HG02943 (cell line): ENCODE measurements at regions not wholly inside any gene's neighbourhood (a gene's known extent, or its start where the extent isn't known, plus 50 kb on each side); places are given as distances from the start of the nearest gene placed in this dataset.

Experiments
- ATAC-seq: cut with Tn5 transposase; IDR thresholded peaks from one replicate; pipeline ENCODE4 v1.9.1; 2021; ENCODE audit warnings: mild to moderate bottlenecking, low read depth, moderate library complexity; ENCODE audit not compliant: unreplicated experiment

DNA sequence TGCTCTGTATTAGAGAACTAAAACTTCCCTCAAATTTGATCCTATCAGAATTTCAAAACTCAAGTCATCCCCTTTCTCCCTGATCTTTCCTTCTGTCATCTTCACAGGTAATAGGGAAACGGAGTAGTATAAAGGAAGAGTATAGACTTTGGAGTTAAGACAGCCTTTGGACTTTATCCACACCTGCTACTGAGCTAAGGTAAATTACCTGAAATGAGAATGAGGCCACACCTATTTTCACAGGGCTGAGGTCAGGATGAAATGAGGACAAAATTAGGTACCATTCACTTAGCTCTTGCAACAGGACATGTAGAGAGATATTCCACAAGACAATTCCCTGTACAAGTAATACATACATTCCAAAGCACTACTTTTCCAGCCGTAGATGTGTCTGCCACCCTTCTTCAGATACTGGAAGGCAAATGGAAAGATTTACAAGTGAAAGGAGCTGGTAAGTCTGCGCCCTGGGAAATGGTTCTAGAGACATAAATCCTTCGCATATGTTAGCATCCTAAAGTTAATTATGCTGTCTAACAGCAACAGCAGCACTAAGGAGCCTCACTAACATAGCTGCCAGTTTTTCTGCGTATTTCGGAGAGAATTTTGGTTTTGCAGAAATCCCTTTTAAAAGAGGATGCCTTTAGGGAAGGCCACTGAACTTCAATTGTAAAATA, 461.8 kb downstream of the SHQ1 start:
- ATAC-seq: no peak

DNA sequence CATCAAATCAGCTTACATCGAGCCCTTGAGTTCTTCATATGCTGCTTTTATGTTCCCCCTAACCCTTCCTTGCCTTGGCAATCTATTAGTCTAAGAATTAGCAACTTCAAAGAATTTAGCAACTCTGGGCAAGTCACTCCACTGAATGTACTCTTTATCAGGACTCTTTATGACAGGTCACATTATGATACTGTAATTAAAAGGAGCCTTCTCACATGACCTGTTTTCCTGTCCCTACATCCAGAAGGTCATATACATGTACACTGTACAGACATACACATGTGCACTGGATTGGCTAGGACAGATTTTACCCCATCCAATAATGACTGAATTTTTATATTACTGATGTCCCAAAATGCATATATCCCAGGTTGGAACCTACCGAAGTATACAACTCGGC, 463.1 kb downstream of the SHQ1 start:
- ATAC-seq: no peak

DNA sequence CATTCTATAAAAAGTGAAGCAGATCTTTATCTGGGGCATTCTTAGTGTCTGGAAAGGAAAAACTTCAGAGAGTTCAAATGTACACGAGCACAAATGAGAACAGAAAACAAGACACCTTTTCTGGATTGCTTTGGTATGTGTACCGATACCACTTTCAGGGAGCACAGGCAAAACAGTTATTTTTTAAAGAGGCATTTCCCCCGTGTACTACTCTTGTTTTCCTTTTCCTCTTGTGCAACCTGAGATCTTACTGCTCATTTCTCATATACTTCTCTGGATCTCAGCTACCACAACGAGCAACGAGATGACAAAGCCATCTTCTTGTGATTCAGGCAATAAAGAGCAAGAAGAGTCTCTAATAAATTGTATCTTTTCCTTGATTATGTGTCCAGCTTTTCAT, 463.6 kb downstream of the SHQ1 start:
- no peak for ATAC-seq

DNA sequence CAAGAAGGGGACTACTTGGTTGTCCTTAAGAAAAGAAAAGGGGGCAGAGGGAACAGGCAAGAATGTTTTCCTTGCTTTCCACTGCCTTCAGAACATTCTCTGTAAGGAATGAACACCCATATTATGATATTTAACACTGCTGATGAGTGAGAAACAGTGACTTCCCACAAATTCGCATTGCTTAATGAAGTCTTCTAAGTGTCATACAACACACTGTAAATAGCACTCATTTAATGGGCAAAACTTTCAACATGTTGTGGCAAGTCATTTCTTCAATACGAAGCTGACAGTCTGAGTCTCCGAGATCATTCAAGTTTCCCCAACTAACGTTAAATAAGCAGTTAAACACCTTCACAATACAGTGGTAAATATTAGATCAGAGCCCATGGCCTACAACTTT, 464.4 kb downstream of the SHQ1 start:
- no peak for ATAC-seq

DNA sequence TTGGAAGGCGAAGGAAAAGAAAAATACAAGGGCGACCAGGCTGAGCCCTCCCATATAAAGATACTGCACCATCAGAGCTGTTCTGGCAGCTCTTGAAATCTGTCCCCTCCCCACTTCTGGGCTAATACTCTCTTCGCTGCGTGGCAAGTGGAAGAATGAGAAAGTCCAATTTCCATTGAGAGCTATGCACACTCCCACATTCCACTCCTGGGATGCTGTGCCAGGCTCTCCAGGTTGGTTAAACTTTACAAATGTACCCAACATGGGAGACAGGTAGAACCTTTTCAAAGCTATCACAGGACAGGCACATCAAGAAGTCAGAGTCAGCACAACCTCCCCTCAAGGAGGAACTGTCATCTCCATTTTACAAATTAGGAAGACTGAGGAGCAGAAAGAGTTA, 465.0 kb downstream of the SHQ1 start:
- no peak for ATAC-seq

DNA sequence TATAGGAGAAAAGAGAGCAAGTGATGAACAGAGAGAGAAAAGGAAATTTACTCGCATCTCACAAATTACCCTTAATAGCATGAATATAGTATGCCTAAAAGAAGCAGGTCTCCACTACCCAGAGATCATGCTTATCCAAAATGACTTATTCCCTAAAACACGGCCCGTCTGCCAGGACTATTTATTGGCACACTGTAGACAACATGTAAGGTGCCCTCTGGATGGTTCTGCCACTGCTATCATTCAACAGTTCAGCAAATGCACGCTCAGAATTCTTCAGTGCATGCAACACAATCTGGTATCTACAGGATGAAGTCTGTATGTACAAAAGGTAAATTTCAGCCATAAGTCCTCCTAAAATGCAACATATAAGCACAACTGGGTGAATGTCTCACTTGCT, 465.8 kb downstream of the SHQ1 start:
- ATAC-seq: no peak

DNA sequence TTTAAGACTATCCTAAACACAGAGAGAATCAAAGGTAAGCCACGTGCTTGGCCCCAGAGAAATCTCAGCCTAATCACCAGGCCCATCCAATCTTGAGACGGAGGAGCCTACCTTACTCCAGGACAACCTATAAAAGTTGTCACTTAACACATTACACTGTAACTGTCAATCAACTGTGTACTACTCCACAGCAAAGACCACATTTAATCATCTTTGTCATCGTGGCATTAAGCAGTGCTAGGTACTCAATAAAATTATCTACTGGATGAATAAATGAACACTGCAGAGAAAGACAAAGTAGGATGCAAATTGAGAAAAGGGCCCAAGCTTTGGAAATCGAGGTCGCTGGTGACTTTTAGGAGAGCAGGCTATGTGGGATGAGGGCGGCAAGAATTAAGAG, 466.7 kb downstream of the SHQ1 start:
- ATAC-seq: no peak

DNA sequence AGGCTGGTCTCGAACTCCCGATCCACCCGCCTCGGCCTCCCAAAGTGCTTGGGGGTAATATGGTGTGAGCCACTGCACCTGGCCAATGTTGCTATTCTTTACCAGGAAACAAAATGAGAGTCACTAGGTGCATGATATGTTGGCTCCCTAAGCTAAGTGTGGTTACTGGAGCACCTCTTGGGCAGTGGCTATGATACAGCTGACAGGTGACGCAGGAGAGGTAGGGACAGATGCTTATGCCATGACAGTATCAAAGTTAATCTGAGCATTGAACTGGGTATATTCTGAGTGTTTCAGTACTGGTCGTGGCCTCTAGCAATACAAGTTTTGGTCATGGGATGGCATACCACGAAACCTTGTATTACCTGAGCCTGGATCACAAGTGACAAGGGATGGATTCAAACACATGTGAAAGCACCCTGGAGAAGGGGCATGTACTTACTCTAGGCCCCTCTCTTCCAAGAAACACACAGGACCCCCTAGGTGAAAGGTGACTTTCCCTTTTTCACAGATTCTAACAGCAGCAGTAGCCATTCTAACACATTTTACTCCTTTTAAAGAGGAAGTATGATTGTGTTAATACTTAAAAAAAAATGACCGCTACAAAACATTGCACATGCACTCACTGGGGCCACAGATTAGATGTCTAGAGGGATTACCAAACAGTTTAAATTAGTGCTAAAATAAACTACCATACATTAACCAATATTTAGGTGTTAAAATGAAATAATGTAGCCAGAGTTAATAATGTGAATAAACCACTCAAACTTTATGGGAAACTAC, 467.3 kb downstream of the SHQ1 start:
- no peak for ATAC-seq

DNA sequence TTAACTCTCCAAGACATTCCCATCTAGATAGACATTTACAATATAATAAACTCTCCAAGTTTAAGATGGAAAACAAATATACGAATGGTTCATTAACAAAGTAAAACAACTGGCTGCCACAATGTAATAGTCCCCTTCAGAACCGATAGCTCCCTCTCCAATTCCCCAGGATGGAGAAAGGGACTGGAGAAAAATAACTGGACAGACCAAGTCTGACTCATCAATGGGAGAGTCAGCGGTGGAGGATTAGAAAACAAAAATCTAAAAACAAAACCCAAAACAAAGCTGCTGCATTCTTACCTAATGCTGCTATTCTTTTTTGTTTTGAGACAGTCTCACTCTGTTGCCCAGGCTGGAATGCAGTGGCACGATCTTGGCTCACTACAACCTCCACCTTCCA, 468.1 kb downstream of the SHQ1 start:
- ATAC-seq: no peak

DNA sequence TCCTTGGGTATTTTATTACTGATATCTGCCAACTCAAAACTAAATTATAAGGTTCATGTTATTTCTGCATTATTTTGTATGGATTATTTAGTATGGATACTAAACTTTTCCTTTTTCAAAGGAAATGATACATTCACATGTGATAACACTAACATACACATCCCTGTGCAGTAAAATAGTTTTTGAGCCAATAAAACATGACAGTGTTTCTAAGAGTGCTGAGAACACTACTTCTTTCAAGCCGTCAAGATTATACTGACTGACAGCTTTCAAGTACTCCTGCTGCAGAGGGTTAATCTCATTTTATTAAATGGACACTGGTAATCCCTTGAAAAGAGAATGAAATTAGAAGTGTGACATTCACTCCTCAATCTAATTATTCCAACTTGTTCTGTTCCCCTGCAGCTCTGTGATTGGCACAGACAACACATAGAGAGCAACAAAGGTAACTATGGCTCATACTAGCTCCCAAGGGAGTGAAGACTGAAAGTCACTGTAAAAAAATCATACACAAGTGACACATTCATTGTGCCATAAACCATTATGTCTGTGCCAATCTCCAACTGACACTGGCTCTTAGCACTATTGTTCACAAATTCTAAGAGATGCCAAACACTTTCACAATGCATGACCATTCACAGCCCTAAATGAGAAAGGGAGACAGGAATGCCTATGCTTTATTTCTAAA, 468.6 kb downstream of the SHQ1 start:
- ATAC-seq: no peak

DNA sequence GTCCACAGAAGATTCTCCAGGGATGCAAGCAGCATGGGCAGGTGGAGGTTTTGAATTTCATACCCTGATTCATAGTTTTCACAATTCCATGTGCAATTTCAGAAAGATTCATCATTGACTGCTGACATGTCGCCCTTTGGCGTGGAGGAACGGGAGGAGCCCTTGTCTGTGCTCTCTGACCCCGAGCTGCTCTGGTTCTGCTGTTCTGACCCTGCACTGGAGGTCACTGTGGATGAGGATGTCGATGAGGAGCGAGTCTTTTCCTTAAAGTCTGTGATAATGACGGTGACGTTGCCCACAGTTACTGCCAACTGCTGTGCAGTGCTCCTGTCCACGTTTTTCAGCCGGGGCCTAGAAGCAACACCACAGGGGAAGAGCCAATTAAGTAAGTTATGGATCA, 470.0 kb downstream of the SHQ1 start:
- no peak for ATAC-seq

DNA sequence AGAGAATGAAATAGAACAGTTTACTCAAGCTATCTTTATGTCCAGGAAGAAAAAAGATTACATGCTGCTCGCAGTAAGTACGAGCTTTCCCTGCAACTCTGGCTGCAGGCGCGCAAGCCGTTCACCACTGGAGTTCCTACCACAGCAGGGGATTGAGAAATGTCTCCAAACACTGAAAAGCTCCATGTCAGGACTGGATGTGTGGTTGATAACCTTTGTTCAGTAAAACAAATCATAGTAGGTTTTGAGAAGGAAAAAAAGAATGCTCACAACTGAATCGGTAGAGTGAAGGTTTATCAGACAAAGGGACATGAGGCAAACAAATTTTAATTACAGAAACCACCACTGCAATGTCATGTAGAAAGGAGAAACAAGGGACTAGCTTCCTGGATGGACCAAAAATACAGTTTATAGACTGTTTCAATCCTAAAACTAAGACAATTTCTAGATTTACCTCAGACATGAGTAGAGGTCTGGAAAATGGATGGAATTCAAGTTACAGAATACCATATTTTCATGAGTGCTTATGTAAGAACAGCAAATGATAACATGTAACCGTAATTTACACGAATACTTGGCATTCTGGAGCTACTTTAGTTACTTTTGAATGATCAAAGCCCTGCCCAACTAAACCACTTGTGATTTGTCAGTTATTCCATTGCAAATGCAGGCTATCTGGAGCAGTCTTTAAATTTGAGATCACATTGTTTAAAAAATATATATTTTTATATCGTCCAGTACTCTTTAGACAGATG, 471.1 kb downstream of the SHQ1 start:
- ATAC-seq: no peak

DNA sequence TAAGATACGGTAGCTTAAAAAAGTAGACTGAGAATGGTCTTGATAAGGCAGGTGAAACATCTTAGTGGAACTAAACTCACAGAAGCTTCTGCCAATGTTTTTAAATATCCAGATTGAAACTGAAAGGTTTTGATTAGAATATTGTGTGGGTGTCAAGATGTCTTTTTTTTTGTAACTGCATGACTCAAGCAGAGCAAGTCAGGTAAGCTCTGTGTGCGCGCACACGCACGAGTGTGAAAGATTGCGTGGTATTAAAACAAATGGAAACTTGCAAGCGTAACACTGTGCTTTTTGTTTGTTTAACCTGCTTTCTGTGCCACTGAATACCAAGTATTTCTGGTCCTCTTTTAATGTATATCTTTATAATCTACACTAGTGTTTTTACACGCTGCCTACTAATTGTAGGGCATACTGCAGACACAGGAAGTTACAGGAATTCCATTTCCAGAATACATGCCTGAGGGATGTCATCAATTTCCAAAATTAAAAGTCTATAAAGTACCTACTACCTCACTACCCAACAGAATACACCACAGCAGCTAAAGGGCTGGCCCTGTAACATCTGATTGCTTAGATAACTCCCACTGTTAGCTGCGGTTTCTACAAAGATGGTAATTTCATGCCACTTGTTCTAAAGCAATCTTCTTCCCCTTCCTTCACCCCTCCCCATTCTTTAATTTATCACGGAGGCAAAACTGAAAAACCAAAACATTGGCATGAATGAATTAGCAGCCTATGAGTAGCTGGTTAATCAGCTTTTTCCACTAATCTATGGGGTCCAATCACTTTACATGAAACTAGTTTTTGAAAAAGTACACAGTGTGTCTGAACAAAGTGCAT, 472.8 kb downstream of the SHQ1 start:
- no peak for ATAC-seq

DNA sequence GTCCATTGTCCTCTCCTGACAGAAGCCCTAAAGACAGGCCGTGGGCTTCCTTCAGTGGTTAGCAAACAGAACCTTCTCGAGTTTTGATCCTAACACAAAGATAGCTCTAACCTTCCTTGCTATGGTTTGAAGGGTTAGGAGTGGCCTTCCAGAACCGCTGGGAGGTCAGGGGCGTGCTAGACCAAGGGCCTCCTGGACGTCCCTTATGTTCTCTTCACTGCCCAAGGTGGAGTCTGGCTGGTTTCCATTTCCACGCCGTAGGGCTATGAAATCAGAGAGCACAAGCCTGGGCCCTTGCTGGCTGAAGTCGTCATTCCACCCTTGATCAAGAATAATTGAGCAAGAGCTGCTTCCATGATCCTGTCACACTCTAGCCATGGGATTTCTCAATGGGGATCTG, 475.1 kb downstream of the SHQ1 start:
- ATAC-seq: no peak

DNA sequence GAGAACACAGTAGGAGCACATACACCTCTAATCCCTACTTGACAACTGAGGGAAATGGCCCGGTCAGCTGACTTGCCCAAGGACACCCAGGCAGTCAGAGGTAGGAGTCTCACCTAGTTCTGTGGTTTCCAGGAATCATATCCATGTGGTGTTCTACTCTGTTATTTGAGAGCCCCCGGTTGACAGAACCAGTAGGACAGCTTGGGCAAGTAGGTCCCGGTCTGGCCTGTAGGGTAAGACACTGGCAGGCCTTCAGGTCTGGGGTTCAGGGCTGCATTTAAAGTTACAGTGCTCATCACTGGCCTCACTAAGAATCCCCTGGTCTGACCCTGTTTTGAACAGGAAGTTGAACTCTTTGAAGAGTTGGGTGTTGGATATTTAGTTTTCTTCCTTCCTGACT, 476.1 kb downstream of the SHQ1 start:
- ATAC-seq: no peak

DNA sequence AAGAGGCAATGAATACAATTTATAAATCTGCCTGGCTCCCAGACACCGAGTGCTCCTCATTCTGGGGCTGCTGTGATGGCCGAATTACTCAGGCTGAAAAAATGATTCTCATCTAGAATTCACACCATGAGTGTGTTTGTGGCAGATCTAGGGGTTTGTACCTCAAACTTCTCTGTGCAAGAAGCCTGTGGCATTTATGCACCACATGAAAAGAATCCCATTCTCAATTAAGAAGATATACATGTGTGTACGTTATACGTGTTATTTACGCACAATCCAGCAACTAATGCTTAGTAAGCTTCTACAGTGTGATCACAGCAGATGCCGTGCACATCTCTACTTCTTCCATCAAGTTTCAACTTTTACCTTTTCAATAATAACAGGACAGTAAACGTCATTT, 476.8 kb downstream of the SHQ1 start:
- ATAC-seq: no peak

DNA sequence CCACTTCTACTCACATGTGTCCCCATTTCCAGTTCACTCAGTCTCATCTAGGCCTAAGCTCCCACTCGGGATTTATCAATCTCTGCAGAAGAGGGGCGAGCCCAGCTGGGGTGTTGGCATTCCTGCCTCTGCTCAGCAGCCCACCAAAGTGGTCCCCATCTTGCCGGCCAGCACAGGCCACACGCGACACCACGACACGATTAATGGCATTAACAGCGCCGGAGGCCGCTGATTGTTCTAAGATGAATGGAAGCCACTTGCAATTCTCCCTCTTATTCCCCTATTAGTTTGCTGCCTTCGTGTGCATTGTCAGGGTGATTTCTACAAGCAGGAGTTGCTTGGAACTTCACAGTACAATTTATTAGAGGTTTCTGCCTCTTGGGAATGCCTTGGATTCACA, 477.3 kb downstream of the SHQ1 start:
- no peak for ATAC-seq

DNA sequence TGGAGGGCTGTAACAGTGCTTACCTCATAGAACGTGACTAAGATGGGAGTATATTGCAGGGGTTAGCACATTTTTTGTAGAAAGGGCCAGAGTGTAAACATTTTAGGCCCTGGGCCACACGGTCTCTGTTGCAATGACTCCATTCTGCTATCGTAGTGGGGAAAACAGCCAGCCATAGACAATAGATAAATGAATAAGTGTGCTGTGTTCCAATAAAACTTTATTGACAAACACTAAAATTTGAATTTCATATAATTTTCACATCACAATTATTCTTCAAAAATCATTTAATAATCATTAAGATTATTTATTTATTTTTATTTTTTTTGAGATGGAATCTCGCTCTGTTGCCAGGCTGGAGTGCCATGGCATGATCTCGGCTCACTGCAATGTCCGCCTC, 478.6 kb downstream of the SHQ1 start:
- ATAC-seq: no peak

DNA sequence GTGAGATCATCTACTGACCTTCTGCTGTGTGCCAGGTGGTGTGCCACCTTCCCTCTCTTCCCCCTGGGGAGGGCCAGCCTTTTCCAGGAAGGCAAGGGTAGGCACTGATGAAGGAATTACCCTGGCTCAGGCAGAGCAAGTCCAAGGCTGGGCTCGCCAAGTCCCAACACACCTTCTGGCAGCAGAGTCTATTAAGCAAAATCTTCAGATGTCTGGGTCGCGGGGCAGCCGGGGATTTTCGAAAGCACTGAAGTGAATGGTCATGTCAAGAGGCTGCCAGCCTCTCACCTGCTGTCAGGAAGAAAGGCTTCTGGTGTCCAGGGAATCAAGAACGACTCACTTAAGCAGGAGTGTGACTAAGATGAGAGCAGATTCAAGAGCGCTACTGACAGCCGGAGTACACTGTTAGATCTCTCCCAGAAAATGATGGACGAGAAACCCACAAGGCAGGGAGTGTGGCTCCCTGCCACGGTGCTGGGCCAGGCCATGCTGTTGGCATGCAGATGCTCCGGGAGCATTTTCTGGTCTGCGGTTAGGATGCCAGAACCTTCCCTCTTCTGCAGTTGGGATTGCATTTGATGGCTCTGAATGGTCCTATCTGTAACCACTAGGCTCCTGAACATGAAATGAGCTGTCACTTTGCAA, 479.8 kb downstream of the SHQ1 start:
- no peak for ATAC-seq

DNA sequence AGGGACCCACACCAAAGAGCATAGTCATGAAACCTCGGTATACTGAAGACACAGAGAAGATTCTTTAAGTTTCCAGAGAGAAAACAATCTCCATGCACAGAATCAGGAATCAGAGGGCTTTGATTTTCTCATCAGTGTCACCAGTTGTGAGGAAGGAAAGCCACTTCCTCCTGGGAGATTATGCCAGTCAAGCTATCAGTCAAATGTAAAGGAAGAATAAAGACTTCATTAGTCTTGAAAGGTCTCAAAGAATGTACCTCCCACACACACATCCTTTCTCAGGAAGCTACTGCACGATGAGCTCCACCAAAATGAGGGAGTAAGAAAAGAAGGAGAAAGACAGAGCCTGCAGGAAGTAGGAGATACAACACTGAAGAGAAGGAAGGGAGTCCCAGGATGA, 486.3 kb downstream of the SHQ1 start:
- ATAC-seq: no peak
